ENCODE measurements at regions not wholly inside any gene's neighbourhood (a gene's known extent, or its start where the extent isn't known, plus 50 kb on each side); places are given as distances from the start of the nearest gene placed in this dataset.
"Not testable (repeated sequence)": the region's sequence is repeated elsewhere in the genome, so short reads cannot be mapped to it uniquely, and the experiment has no call there.

GRCh38 chr10:46095943-46096342 lies 49.9 kb upstream of the MSMB start:
- DNase-seq, H3K36me3 Mint-ChIP-seq, H3K9me3 Mint-ChIP-seq, H3K27me3 Mint-ChIP-seq, H3K4me3 Mint-ChIP-seq: not testable (repeated sequence)
- Mint-ChIP-seq H3K27ac (peak overlapping the region; percentile 88), H3K4me1 (peaks cover 23% of the 10 kb centered on the region)

- peaks cover 5% of the 10 kb centered on the region for H3K9me3 Mint-ChIP-seq
- H3K4me3 Mint-ChIP-seq: no peak overlapping the region
- no peaks in the 10 kb centered on the region for H3K27me3 Mint-ChIP-seq
- H3K27ac Mint-ChIP-seq: peak overlapping the region; percentile 88
- no peak for DNase-seq
- peaks cover 1% of the 10 kb centered on the region for H3K36me3 Mint-ChIP-seq
- H3K4me1 Mint-ChIP-seq: peaks cover 21% of the 10 kb centered on the region
Measured at GRCh38 chr10:46096446-46096845, 50.4 kb upstream of the MSMB start.

- Mint-ChIP-seq H3K4me1 (peaks cover 18% of the 10 kb centered on the region), H3K27me3 (no peaks in the 10 kb centered on the region), H3K4me3 (peak overlapping the region; percentile 65), H3K27ac (peak overlapping the region; percentile 88), H3K9me3 (peaks cover 6% of the 10 kb centered on the region), H3K36me3 (peaks cover 1% of the 10 kb centered on the region)
- DNase-seq: no peak
Measured at GRCh38 chr10:46096909-46097575, 51.0 kb upstream of the MSMB start.

- Mint-ChIP-seq H3K27me3 (no peaks in the 10 kb centered on the region), H3K27ac (peak overlapping the region; percentile 6), H3K4me1 (peaks cover 18% of the 10 kb centered on the region), H3K4me3 (no peak overlapping the region), H3K36me3 (peaks cover 1% of the 10 kb centered on the region), H3K9me3 (peaks cover 6% of the 10 kb centered on the region)
- no peak for DNase-seq
Measured at GRCh38 chr10:46097576-46098317, 51.7 kb upstream of the MSMB start.

- no peak for DNase-seq
- Mint-ChIP-seq H3K4me3 (no peak overlapping the region), H3K9me3 (peaks cover 6% of the 10 kb centered on the region), H3K4me1 (peaks cover 19% of the 10 kb centered on the region), H3K36me3 (peaks cover 1% of the 10 kb centered on the region), H3K27me3 (no peaks in the 10 kb centered on the region), H3K27ac (peak overlapping the region; percentile 54)
Measured at GRCh38 chr10:46098386-46098785, 52.3 kb upstream of the MSMB start.

GRCh38 chr10:46098925-46099324 lies 52.9 kb upstream of the MSMB start:
- DNase-seq, H3K27me3 Mint-ChIP-seq, H3K36me3 Mint-ChIP-seq, H3K4me3 Mint-ChIP-seq, H3K9me3 Mint-ChIP-seq, H3K27ac Mint-ChIP-seq: not testable (repeated sequence)
- peaks cover 20% of the 10 kb centered on the region for H3K4me1 Mint-ChIP-seq

GRCh38 chr10:46104071-46104585 lies 58.1 kb upstream of the MSMB start:
- Mint-ChIP-seq H3K27ac (no peak overlapping the region), H3K27me3 (peaks cover 4% of the 10 kb centered on the region), H3K4me3 (no peak overlapping the region), H3K4me1 (peaks cover 16% of the 10 kb centered on the region), H3K36me3 (no peaks in the 10 kb centered on the region), H3K9me3 (peaks cover 2% of the 10 kb centered on the region)
- no peak for DNase-seq

- H3K27ac Mint-ChIP-seq, H3K9me3 Mint-ChIP-seq, H3K36me3 Mint-ChIP-seq, H3K27me3 Mint-ChIP-seq, DNase-seq: not testable (repeated sequence)
- peaks cover 16% of the 10 kb centered on the region for H3K4me1 Mint-ChIP-seq
- H3K4me3 Mint-ChIP-seq: peak overlapping the region; percentile 73
Measured at GRCh38 chr10:46105416-46105815, 59.3 kb upstream of the MSMB start.

- not testable (repeated sequence) for H3K36me3 Mint-ChIP-seq, DNase-seq, H3K27me3 Mint-ChIP-seq, H3K27ac Mint-ChIP-seq, H3K9me3 Mint-ChIP-seq
- H3K4me3 Mint-ChIP-seq: peak overlapping the region; percentile 73
- peaks cover 16% of the 10 kb centered on the region for H3K4me1 Mint-ChIP-seq
Measured at GRCh38 chr10:46105856-46106409, 59.9 kb upstream of the MSMB start.

- Mint-ChIP-seq H3K4me3 (peak overlapping the region; percentile 88), H3K4me1 (peaks cover 16% of the 10 kb centered on the region), H3K27me3 (peaks cover 4% of the 10 kb centered on the region), H3K36me3 (no peaks in the 10 kb centered on the region), H3K9me3 (no peaks in the 10 kb centered on the region), H3K27ac (no peak overlapping the region)
- DNase-seq: peak; percentile 62
Measured at GRCh38 chr10:46106410-46107255, 60.6 kb upstream of the MSMB start.

- not testable (repeated sequence) for H3K4me3 Mint-ChIP-seq, H3K27ac Mint-ChIP-seq, DNase-seq, H3K36me3 Mint-ChIP-seq, H3K9me3 Mint-ChIP-seq, H3K27me3 Mint-ChIP-seq
- H3K4me1 Mint-ChIP-seq: peaks cover 16% of the 10 kb centered on the region
Measured at GRCh38 chr10:46108158-46108499, 62.1 kb upstream of the MSMB start.

GRCh38 chr10:46154271-46154670 lies 108.2 kb upstream of the MSMB start:
- not testable (repeated sequence) for DNase-seq, H3K4me3 Mint-ChIP-seq, H3K4me1 Mint-ChIP-seq, H3K9me3 Mint-ChIP-seq, H3K27me3 Mint-ChIP-seq, H3K27ac Mint-ChIP-seq, H3K36me3 Mint-ChIP-seq

GRCh38 chr10:46154683-46155082 lies 108.6 kb upstream of the MSMB start:
- H3K9me3 Mint-ChIP-seq, H3K36me3 Mint-ChIP-seq: not testable (repeated sequence)

GRCh38 chr10:46156866-46157265 lies 110.8 kb upstream of the MSMB start:
- H3K9me3 Mint-ChIP-seq, H3K27ac Mint-ChIP-seq, H3K36me3 Mint-ChIP-seq: not testable (repeated sequence)

More at GRCh38 chr10:46154683-46155082, 108.6 kb upstream of the MSMB start:
- not testable (repeated sequence) for H3K4me3 Mint-ChIP-seq, H3K4me1 Mint-ChIP-seq, DNase-seq, H3K27me3 Mint-ChIP-seq, H3K27ac Mint-ChIP-seq

GRCh38 chr10:46169736-46170135 lies 117.1 kb upstream of the ANTXRL start:
- H3K27me3 Mint-ChIP-seq: no peaks in the 10 kb centered on the region
- H3K9me3 Mint-ChIP-seq: peaks cover 10% of the 10 kb centered on the region
- no peak overlapping the region for H3K27ac Mint-ChIP-seq
- no peak for DNase-seq
- H3K36me3 Mint-ChIP-seq: peaks cover 8% of the 10 kb centered on the region
- H3K4me1 Mint-ChIP-seq: no peaks in the 10 kb centered on the region
- no peak overlapping the region for H3K4me3 Mint-ChIP-seq

More at GRCh38 chr10:46156866-46157265, 110.8 kb upstream of the MSMB start:
- DNase-seq, H3K27me3 Mint-ChIP-seq, H3K4me1 Mint-ChIP-seq, H3K4me3 Mint-ChIP-seq: not testable (repeated sequence)

All from activated naive CD8-positive, alpha-beta T cell treated with anti-CD3 and anti-CD28 coated beads for 36 hours (primary cell).